Keratinocyte (primary cell): ENCODE measurements at regions not wholly inside any gene's neighbourhood (a gene's known extent, or its start where the extent isn't known, plus 50 kb on each side); places are given as distances from the start of the nearest gene placed in this dataset.

ENCODE experiments used
- DNase-seq: peaks from one replicate; pipeline ENCODE4 v3.0.0-alpha.2; 2011; ENCODE audit warnings: low read depth, missing footprints, low spot score
- FAIRE-seq: peaks from 2 replicates; lab custom pipeline; 2011; peaks lifted over from hg19 to GRCh38; lab: Jason Lieb, UNC
- H2AFZ ChIP-seq: 2 replicates; pipeline ENCODE4 v1.6.0; 2012; ENCODE audit warnings: low read length, control low read depth, inconsistent platforms; ENCODE audit not compliant: control insufficient read depth
- H3K27ac ChIP-seq: 2 replicates; pipeline ENCODE4 v1.5.1; 2011; ENCODE audit warnings: low read length; ENCODE audit not compliant: control insufficient read depth, insufficient read depth
- H3K27me3 ChIP-seq: 3 replicates; pipeline ENCODE4 v1.6.0; 2011; ENCODE audit warnings: low read length; ENCODE audit not compliant: control insufficient read depth, insufficient read depth; ENCODE audit errors: extremely low read depth
- H3K36me3 ChIP-seq, 2 experiments: 2 replicates in 1 of 2; 3 replicates in 1 of 2; pipeline ENCODE4 v1.5.1; 2011; ENCODE audit warnings: low read length in 2 of 2, mild to moderate bottlenecking in 1 of 2; ENCODE audit not compliant: control insufficient read depth in 2 of 2, insufficient read depth in 2 of 2; ENCODE audit errors: extremely low read depth in 1 of 2
- H3K4me1 ChIP-seq: 3 replicates; pipeline ENCODE4 v1.5.1; 2011; ENCODE audit warnings: low read length; ENCODE audit not compliant: control insufficient read depth, insufficient read depth; ENCODE audit errors: extremely low read depth
- H3K4me2 ChIP-seq: 3 replicates; pipeline ENCODE4 v1.6.0; 2011; ENCODE audit warnings: low read depth, low read length; ENCODE audit not compliant: control insufficient read depth, insufficient read depth; ENCODE audit errors: extremely low read depth
- H3K4me3 ChIP-seq, 3 experiments: fragments of 200-600 bp in 1 of 3; sonication (generic) in 1 of 3; 2 replicates in 2 of 3; 3 replicates in 1 of 3; pipeline ENCODE4 v1.5.1; 2011 to 2016; ENCODE audit warnings: low read length in 3 of 3, mild to moderate bottlenecking in 3 of 3, control low read depth in 2 of 3, inconsistent platforms in 1 of 3, low read depth in 1 of 3, mixed read lengths in 1 of 3, mixed run types in 1 of 3, moderate library complexity in 1 of 3; ENCODE audit not compliant: control insufficient read depth in 2 of 3, insufficient read depth in 2 of 3; ENCODE audit errors: extremely low read depth in 1 of 3
- H3K79me2 ChIP-seq: 2 replicates; pipeline ENCODE4 v1.6.0; 2012; ENCODE audit warnings: low read length; ENCODE audit not compliant: control insufficient read depth, insufficient read depth
- H3K9ac ChIP-seq: 3 replicates; pipeline ENCODE4 v1.6.0; 2011; ENCODE audit warnings: low read length; ENCODE audit not compliant: control insufficient read depth, insufficient read depth; ENCODE audit errors: extremely low read depth
- H3K9me1 ChIP-seq: 3 replicates; pipeline ENCODE4 v1.6.0; 2011; ENCODE audit warnings: low read length; ENCODE audit not compliant: control insufficient read depth, insufficient read depth; ENCODE audit errors: extremely low read depth
- H3K9me3 ChIP-seq: 2 replicates; pipeline ENCODE4 v1.5.1; 2012; ENCODE audit warnings: low read depth, low read length; ENCODE audit not compliant: control insufficient read depth
- H4K20me1 ChIP-seq: 3 replicates; pipeline ENCODE4 v1.6.0; 2011; ENCODE audit warnings: low read length; ENCODE audit not compliant: control insufficient read depth, insufficient read depth; ENCODE audit errors: extremely low read depth
- CTCF ChIP-seq, 3 experiments: IDR thresholded peaks in 1 of 3; conservative IDR thresholded peaks in 1 of 3; optimal IDR thresholded peaks in 1 of 3; 2 replicates in 2 of 3; 3 replicates in 1 of 3; pipeline versions ENCODE3 to v1.5.1; 2011; ENCODE audit warnings: low read length in 3 of 3, mild to moderate bottlenecking in 3 of 3, moderate library complexity in 2 of 3, control low read depth in 1 of 3, inconsistent platforms in 1 of 3; ENCODE audit not compliant: insufficient read depth in 2 of 3; ENCODE audit errors: extremely low read depth in 1 of 3
- EZH2 ChIP-seq: IDR thresholded peaks from one replicate; pipeline ENCODE4 v1.6.1; 2012; ENCODE audit warnings: inconsistent platforms, mild to moderate bottlenecking, low read length, moderate library complexity
- dilution Hi-C: fragments of 300-500 bp; cut with MboI; formaldehyde crosslinking; loops from one replicate; pipeline ENCODE4 v1.7.0; 2020; ENCODE audit warnings: low sequenced_read_pairs; ENCODE audit not compliant: extremely low pct_ligation_motif_present

- no peaks in the 10 kb centered on the region for H3K9me3 ChIP-seq
- no peaks in the 10 kb centered on the region for H3K27me3 ChIP-seq
- dilution Hi-C loops: no loop called here
- no peak overlapping the region for H3K4me2 ChIP-seq
- TF ChIP-seq CTCF (optimal IDR thresholded peaks at IDR 0.05 in 1 of 3, IDR thresholded peaks at IDR 0.05 in 1 of 3, conservative IDR thresholded peaks at IDR 0.05 in 1 of 3; ENCODE audit: extremely low read depth in 1 of 3, insufficient read depth in 2 of 3, low read length in 3 of 3): no peak
- TF ChIP-seq EZH2: no peak
- no peak overlapping the region for H3K4me3 ChIP-seq
- H2AFZ ChIP-seq: no peak overlapping the region
- H3K36me3 ChIP-seq: no peaks in the 10 kb centered on the region
- FAIRE-seq (no peak), DNase-seq (no peak)
- H3K4me1 ChIP-seq: no peaks in the 10 kb centered on the region
- no peak overlapping the region for H3K27ac ChIP-seq
- no peaks in the 10 kb centered on the region for H3K9me1 ChIP-seq
- H4K20me1 ChIP-seq: no peaks in the 10 kb centered on the region
- no peak overlapping the region for H3K9ac ChIP-seq
- no peaks in the 10 kb centered on the region for H3K79me2 ChIP-seq
Measured at GRCh38 chr2:4883375-4883774, 808.8 kb upstream of the SOX11 start.

- no peaks in the 10 kb centered on the region for H3K9me3 ChIP-seq
- H2AFZ ChIP-seq: no peak overlapping the region
- no peak overlapping the region for H3K27ac ChIP-seq
- FAIRE-seq (no peak), DNase-seq (no peak)
- no peak overlapping the region for H3K9ac ChIP-seq
- no peak overlapping the region for H3K4me2 ChIP-seq
- H3K27me3 ChIP-seq: no peaks in the 10 kb centered on the region
- no peaks in the 10 kb centered on the region for H3K79me2 ChIP-seq
- H3K9me1 ChIP-seq: no peaks in the 10 kb centered on the region
- no peak overlapping the region for H3K4me3 ChIP-seq
- no peaks in the 10 kb centered on the region for H3K4me1 ChIP-seq
- no peaks in the 10 kb centered on the region for H3K36me3 ChIP-seq
- no peaks in the 10 kb centered on the region for H4K20me1 ChIP-seq
- dilution Hi-C loops: no loop called here
- TF ChIP-seq EZH2 (no peak), CTCF (optimal IDR thresholded peaks at IDR 0.05 in 1 of 3, IDR thresholded peaks at IDR 0.05 in 1 of 3, conservative IDR thresholded peaks at IDR 0.05 in 1 of 3; ENCODE audit: extremely low read depth in 1 of 3, insufficient read depth in 2 of 3, low read length in 3 of 3) (no peak)
Measured at GRCh38 chr2:4884117-4884571, 808.0 kb upstream of the SOX11 start.
